G401.6 (cell line): ENCODE measurements at regions not wholly inside any gene's neighbourhood (a gene's known extent, or its start where the extent isn't known, plus 50 kb on each side); places are given as distances from the start of the nearest gene placed in this dataset.
"Not testable (repeated sequence)": the region's sequence is repeated elsewhere in the genome, so short reads cannot be mapped to it uniquely, and the experiment has no call there.

Experiments
- FAIRE-seq: peaks from 2 replicates; lab custom pipeline; 2012; peaks lifted over from hg19 to GRCh38; lab: Jason Lieb, UNC

DNA sequence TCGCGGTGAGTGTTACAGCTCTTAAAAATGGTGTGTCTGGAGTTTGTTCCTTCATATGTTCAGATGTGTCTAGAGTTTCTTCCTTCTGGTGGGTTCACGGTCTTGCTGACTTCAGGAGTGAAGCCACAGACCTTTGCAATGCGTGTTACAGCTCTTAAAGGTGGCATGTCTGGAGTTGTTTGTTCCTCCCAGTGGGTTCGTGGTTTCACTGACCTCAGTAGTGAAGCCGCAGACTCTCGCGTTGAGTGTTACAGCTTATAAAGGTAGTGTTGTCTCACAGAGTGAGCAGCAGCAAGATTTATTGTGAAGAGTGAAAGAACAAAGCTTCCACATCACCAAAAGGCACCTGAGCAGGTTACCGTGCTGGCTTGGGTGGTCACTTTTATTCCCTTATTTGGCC is 135.9 kb upstream of the INTU start:
- not testable (repeated sequence) for FAIRE-seq

GRCh38 chr4:127498366-127498765 is 134.4 kb upstream of the INTU start:
- FAIRE-seq, result no peak

- no peak for FAIRE-seq
Observed at GRCh38 chr4:127500242-127500641, 132.5 kb upstream of the INTU start.

- no peak for FAIRE-seq
Observed at GRCh38 chr4:127501103-127501502, 131.7 kb upstream of the INTU start.

DNA sequence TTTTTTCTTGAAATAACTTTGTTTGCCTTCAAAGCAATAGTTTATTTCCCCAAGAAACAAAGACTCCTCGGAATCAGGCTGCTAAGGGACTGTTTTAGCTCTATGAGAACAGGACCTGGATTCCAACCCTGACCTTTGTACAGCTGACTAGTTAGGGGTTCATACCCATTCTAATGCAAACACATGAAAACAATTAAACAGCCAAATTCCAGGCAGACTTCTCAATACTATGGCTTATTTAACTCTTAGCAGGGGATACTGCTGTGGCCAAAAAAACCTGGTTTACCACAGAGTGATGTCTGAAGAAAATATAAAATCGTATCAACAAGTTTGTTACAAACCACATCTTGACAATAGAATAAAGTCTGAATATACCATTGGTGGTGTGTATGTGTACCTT is 129.6 kb upstream of the INTU start:
- no peak for FAIRE-seq

GRCh38 chr4:127505203-127505602 is 127.6 kb upstream of the INTU start:
- FAIRE-seq, result no peak

- no peak for FAIRE-seq
Observed at GRCh38 chr4:127506283-127506682, 126.5 kb upstream of the INTU start.

DNA sequence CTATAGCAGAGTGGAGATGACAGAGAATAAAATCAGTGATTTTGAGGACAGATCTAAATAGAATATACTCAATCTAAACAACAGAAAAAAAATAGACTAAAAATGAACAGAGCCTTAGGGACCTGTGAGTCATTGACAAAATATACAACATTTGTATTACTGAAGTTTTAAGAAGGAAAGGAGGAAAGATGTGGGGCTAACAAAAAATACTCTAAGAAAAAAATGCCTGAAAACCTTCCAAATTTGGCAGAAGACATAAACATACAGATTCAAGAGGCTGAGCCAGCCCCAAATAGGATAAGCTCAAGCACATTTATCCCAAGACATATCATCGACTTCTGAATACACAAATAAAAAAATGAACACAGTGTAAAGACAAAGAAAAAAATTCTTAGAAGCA is 123.6 kb upstream of the INTU start:
- FAIRE-seq, result no peak

DNA sequence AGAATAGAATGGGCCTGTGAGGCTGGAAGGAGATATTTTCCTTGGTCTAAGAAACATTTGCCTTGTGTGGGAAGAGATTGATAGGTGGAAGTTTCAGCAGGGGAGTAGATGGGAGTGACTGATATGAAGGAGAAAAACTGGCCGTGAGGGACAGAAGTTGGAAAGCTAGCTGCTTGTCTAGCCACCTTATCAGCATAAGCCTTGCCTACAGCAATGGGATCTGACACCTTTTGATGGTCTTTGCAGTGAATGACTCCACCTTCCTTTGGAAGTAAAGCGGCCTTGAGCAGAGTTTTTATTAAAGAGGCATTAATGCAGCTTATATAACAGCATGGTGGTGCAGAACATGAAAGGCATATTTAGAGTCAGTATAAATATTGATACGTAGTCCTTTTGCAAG is 120.1 kb upstream of the INTU start:
- FAIRE-seq, result not testable (repeated sequence)

DNA sequence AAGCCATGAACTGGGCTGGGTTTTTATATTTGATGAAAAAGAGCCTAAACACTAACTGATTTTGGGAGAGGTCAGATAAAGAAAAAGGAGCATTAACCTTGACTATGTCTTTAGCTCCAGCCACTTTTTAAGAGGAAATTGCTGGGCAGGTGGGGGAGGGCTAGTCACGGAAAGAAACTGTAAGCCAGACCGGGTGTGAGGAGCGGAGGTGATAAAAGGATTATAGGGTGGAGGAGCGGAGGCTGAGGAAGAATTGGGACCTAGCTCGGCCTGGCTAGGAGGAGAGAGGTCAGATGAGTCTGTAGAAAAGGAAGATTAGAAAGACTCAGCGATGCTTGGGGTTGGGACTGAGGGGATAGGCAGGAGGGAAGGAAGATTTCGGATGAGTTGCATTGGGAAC is 117.5 kb upstream of the INTU start:
- not testable (repeated sequence) for FAIRE-seq

- no peak for FAIRE-seq
Observed at GRCh38 chr4:127518046-127518445, 114.7 kb upstream of the INTU start.

- no peak for FAIRE-seq
Observed at GRCh38 chr4:127521463-127521862, 111.3 kb upstream of the INTU start.

GRCh38 chr4:127523369-127523768 is 109.4 kb upstream of the INTU start:
- no peak for FAIRE-seq

DNA sequence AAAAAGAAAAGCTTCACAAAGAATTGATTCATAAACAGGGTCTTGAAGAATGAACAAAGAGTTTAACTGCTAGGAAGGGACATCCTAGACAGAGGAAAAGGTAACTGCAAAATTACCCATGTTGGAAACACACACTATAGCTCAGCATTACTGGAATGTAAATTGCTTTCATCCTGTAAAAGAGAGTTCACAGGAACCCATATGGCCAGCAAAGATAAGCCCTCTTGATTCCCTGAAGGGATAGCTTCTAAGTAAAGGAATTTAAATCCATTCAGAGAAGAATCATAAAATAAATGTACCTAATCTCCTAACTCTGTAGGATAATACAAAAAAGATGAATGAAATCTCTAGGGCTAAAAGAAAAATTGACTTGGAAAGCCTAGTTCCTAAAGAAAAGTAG is 107.1 kb upstream of the INTU start:
- no peak for FAIRE-seq

DNA sequence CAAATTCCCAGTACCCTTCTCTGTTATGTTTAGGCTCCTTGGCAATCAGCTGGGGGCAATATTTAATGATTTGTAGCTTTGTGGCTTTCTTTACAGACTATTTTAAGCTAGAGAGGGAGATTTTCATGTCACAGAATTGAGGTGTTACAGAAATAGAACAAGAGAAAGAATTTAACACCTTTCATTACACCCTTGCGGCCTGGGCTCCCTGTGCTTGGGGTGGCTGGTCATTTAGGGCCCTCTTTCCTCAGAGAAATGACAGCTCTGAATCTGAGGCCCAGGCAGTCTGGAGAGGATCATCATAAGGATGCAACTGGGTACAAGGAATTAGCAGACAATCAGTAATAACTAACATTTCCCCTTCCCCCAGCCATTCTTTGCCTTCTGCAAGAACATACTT is 104.5 kb upstream of the INTU start:
- FAIRE-seq, result no peak

GRCh38 chr4:127529879-127530278 is 102.9 kb upstream of the INTU start:
- FAIRE-seq, result not testable (repeated sequence)

DNA sequence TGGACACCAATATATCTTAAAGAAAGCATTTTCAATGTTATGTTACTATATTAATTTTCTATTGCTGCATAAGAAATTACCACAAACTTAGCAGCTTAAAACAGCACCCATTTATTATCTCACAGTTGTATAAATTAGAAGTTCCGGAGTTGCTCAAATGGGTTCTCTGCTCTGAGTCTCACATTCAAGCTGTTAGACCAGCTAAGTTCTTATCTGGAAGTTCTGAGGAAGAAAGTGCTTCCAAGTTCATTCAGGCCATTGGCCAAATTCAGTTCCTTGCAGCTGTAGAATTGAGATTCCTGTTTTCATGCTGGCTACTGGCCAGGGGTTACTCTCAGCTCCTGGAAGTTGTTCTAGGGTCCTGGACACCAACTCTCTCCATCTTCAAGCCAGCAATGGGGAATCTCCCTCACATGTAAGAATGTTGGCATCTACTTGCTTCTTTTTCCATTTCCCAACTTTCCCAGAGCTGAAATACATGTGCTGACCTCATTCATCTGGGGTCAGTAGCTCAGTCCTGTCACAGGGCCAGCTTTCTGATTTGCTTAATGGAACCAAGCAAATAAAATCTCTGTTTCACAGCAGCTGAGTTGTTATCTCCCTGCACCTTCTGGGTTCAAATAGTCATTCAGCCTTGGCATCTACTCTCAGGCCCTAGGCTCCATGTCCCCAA is 99.6 kb upstream of the INTU start:
- FAIRE-seq, result no peak

DNA sequence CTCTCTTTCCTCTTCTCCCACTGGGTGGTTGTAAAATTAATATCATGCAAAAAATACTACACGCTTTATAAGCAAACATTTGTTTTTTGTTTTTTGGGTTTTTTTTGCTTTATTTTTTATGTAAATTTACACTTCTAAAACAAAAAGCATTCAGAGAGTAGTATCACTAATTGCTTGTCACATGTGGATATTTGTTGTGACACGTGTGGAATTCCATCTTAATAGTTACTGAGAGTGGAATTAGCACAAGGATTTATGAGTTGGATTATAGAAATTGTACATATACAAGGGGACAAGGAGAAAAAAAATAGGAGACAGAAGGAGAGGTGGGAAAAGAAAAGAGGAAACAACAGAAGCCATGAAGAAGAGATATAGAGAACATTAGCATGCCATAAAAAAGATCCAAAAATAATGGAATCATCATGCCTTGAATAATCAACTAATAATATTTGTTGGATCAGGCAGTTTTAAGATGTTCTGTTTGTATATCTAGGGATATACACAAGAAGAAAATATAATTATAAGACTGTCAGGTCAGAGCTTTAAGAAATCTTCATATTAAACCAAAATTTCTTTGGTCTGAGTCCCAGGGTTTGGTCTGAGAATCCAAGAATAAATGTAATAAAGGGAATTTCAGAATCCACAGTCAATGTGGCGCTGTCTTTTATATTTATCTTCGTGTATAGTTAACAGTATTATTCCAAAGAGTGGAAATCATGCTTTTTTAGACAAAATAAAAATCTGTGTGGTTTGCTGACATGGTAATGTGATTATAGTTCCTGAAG is 98.5 kb upstream of the INTU start:
- no peak for FAIRE-seq

- no peak for FAIRE-seq
Observed at GRCh38 chr4:127538016-127538415, 94.7 kb upstream of the INTU start.

DNA sequence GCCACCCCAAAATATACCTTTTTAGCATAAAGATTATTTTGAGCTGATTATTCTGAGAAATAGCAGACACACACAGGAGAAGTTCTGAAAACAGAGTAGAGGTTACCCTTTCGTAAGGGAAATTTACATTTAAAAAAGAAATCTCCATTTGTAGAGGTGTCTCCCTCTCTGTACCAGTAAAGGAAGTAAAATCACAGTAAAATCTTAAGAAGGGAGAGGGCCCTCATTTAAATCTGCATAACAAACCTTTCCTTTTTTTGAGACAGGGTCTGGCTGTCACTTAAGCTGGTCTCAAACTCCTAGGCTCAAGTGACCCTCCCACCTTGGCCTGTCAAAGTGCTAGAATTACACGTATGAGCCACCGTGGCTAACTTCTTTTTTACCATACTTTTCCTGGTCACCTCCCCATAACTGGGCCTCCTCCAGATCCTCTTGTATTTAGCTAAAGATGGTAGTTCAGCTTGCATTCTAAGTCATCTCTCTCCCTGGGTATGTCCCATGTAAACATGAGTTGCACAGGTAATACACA is 92.2 kb upstream of the INTU start:
- FAIRE-seq, result no peak

GRCh38 chr4:127545271-127545670 is 87.5 kb upstream of the INTU start:
- FAIRE-seq, result no peak

- FAIRE-seq, result no peak
Observed at GRCh38 chr4:127548990-127549925, 83.5 kb upstream of the INTU start.

DNA sequence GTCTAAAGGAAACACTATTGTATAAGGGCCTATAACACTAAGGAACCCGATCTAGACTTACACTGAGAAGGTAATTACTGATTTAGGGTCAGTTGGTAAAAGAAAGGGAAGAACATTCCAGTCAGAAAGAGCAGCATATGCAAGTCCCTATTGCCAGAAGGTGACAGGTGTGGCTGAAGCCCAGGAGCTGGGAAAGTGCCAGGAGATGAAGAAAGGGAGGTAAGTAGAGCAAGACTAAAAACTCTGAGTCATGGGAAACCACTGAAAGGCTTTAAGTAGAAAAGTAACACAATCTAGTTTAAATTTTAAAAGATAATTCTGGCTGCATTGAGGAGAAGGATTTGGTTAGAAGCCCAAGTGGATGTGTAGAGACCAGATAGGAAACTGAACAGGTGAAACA is 77.7 kb upstream of the INTU start:
- FAIRE-seq, result no peak
